ENCODE measurements at regions not wholly inside any gene's neighbourhood (a gene's known extent, or its start where the extent isn't known, plus 50 kb on each side); places are given as distances from the start of the nearest gene placed in this dataset.
"Not testable (repeated sequence)": the region's sequence is repeated elsewhere in the genome, so short reads cannot be mapped to it uniquely, and the experiment has no call there.

DNA sequence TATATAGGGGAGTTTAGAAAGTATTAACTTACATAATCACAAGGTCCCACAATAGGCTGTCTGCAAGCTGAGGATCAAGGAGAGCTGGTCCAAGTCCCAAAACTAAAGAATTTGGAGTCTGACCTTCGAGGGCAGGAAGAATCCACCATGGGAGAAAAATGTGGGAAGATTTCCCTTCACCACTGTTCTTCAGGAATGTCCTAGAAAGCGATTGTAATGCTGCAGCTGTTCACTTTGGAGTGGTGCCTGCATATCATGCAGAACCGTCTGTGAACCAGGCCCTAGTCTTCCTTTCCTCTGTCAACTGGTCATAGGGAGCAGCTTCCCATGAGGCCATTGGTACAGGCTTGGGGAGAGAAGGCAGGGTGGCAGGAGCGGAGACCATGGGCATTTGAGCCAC, 497.9 kb upstream of the ARPP21 start:
- Histone ChIP-seq H3K36me3 (no peaks in the 10 kb centered on the region), H3K27ac (no peak overlapping the region), H3K27me3 (no peaks in the 10 kb centered on the region), H3K9me3 (peaks cover 0 to 20% (median 6%) of the 10 kb centered on the region in 11 donors), H3K4me3 (no peak overlapping the region), H3K4me1 (no peaks in the 10 kb centered on the region)
- WGBS, 2 donors = 55 to 57% methylated on average over 4 of the region's 4 CpGs
- ATAC-seq = no peak
- intact Hi-C loops (cut with DNase I) = no loop called here
- DNase-seq = no peak
- TF ChIP-seq, protein P1, sequence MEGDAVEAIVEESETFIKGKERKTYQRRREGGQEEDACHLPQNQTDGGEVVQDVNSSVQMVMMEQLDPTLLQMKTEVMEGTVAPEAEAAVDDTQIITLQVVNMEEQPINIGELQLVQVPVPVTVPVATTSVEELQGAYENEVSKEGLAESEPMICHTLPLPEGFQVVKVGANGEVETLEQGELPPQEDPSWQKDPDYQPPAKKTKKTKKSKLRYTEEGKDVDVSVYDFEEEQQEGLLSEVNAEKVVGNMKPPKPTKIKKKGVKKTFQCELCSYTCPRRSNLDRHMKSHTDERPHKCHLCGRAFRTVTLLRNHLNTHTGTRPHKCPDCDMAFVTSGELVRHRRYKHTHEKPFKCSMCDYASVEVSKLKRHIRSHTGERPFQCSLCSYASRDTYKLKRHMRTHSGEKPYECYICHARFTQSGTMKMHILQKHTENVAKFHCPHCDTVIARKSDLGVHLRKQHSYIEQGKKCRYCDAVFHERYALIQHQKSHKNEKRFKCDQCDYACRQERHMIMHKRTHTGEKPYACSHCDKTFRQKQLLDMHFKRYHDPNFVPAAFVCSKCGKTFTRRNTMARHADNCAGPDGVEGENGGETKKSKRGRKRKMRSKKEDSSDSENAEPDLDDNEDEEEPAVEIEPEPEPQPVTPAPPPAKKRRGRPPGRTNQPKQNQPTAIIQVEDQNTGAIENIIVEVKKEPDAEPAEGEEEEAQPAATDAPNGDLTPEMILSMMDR (IDR thresholded peaks at IDR 0.05) = no peak

DNA sequence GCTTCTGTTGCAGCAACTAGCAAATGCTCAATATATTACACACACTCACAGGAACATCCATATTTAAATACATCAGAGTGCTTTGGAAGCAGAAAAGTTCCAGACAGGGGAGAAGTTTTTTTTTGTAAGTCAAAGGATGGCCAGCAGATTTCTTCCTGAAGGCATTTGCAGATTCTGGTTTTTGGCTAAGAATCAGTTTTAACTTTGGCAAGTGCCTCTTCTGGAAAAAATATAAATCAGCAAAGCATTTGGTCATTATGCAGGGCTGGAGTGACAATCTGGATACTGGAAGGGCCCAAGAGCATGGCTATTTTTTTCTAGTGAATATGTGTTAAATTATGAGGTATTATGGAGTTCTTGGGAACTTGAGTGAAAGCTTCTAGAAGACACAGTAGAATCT, 495.3 kb upstream of the ARPP21 start:
- Histone ChIP-seq H3K27me3 (no peaks in the 10 kb centered on the region), H3K4me1 (no peaks in the 10 kb centered on the region)
- intact Hi-C loops (cut with DNase I) = no loop called here

DNA sequence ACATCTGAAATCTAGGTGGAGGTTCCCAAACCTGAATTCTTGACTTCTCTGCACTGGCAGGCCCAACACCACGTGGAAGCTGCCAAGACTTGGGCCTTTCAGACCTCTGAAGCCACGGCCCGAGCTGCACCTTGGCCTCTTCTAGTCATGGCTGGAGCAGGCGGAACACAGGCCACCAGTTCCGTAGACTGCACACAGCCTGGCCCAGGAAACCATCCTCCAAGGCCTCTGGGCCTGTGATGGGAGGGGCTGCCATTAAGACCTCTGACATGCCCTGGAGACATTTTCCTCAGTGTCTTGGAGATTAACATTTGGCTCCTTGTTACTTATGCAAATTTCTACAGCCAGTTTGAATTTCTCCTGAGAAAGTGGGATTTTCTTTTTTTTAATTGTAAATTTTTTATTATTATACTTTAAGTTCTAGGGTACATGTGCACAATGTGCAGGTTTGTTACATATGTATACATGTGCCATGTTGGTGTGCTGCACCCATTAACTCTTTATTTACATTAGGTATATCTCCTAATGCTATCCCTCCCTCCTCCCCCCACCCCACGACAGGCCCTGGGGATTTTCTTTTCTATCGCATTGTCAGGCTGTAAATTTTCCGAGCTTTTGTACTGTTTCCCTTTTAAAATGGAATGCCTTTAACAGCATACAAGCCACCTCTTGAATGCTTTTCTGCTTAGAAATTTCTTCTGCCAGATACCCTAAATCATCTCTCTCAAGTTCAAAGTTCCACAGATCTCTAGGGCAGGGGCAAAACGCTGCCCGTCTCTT, 492.9 kb upstream of the ARPP21 start:
- H3K36me3 ChIP-seq; H3K4me3 ChIP-seq; ATAC-seq; DNase-seq; intact Hi-C loops (cut with DNase I); H3K27me3 ChIP-seq; H3K4me1 ChIP-seq; H3K27ac ChIP-seq: not testable (repeated sequence)
- H3K9me3 ChIP-seq = peaks cover 0 to 16% (median 4%) of the 10 kb centered on the region in 11 donors
- 82 to 85% methylated on average over 10 of the region's 10 CpGs for WGBS, 2 donors

More for the DNA sequence above, 495.3 kb upstream of the ARPP21 start:
- TF ChIP-seq, protein P1 (IDR thresholded peaks at IDR 0.05) = no peak
- ATAC-seq = no peak
- H3K27ac ChIP-seq = no peak overlapping the region
- H3K9me3 ChIP-seq = peaks cover 0 to 20% (median 6%) of the 10 kb centered on the region in 11 donors
- no peak overlapping the region for H3K4me3 ChIP-seq
- DNase-seq = no peak
- H3K36me3 ChIP-seq = no peaks in the 10 kb centered on the region

DNA sequence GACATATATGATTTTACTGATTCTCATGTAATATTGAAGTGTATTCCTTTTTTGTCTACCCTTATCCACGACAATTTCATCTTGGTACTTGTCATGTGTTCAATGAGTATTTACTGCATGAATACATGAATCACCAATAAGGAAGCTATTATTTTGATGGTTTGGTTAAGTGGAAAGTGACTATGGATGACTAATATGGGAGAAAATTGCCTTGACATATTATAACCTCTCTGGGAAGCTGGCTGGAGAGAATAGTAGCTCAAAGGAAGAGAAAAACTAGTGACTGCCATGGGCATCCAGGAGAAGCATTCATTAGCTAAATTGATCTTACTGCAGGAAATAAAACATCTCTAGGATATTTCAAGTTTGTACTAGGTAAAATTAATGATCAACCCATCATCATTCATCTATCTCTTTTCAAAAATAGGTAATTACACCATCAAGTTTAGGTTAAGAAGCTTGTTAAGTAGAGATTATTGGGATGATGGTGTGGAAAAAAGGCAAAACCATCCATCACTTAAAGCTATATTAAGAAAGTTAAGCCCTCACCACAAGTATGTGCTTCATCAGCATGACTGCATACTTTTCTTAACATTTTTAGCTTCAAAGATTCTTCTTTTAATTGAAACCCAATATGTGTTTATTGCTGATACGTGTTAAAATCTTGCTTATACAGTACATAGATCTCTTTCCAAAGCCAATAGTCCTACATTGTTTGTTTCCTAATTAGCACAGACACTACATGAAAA, 455.2 kb upstream of the ARPP21 start:
- no peak overlapping the region for H3K4me3 ChIP-seq
- no peaks in the 10 kb centered on the region for H3K4me1 ChIP-seq
- no peak for DNase-seq
- H3K9me3 ChIP-seq = peaks cover 0 to 43% (median 7%) of the 10 kb centered on the region in 11 donors
- intact Hi-C loops (cut with DNase I) = no loop called here
- 61 to 68% methylated on average over 2 of the region's 2 CpGs for WGBS, 2 donors
- H3K27me3 ChIP-seq = no peaks in the 10 kb centered on the region
- TF ChIP-seq, protein P1 (IDR thresholded peaks at IDR 0.05) = no peak
- no peak overlapping the region for H3K27ac ChIP-seq
- no peak for ATAC-seq
- no peaks in the 10 kb centered on the region for H3K36me3 ChIP-seq

DNA sequence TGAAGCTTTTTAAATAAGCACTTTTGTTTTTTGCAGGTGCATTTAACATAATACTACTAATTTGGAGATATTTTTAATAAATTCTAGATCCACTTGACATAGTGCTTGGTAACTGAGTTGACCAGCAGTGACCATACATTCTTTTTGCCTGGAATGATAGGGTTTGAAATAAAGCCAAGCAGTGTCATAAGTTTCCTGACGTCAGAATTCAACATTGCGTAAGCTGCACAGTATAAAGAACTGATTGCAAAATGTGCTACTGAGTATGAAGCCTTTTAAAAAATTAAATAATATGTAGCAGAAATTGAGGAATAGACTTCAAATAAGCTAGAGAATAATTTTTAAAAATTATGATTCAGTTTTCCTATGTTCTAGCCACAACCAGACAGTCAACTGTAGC, 454.6 kb upstream of the ARPP21 start:
- 64 to 72% methylated on average over 2 of the region's 2 CpGs for WGBS, 2 donors
- no peaks in the 10 kb centered on the region for H3K27me3 ChIP-seq
- H3K9me3 ChIP-seq = peaks cover 0 to 37% (median 7%) of the 10 kb centered on the region in 11 donors
- no peaks in the 10 kb centered on the region for H3K4me1 ChIP-seq
- no peak overlapping the region for H3K27ac ChIP-seq
- TF ChIP-seq, protein P1 (IDR thresholded peaks at IDR 0.05) = no peak
- intact Hi-C loops (cut with DNase I) = no loop called here
- DNase-seq = no peak
- ATAC-seq = no peak
- no peak overlapping the region for H3K4me3 ChIP-seq
- no peaks in the 10 kb centered on the region for H3K36me3 ChIP-seq

All from heart right ventricle (tissue), 16 donors.